ENCODE measurements at regions not wholly inside any gene's neighbourhood (a gene's known extent, or its start where the extent isn't known, plus 50 kb on each side); places are given as distances from the start of the nearest gene placed in this dataset.

DNA sequence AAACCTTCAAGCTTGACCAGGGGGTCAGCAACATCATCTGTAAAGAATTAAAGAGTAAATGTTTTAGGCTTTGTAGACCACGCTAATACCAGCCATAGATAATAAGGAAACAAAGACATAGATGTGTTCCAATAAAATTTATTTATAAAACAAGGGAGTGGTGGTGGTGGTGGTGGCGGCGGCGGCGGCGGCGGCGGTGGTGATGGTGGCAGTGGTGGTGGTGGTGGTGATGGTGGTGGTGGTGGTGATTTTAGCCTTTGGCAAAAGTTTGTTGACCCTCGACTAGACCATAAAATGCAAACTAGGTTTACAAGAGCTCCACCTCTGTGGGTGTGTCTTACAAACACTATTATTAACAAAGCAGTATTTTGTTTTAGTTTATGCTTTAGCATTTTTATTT is 222.3 kb upstream of the SPOCK3 start:
- intact Hi-C loops (cut with DNase I; ENCODE audit: low total_unique reads) (no loop called here), in situ Hi-C loops (cut with MboI; ENCODE audit: low pct_ligation_motif_present in 1 of 4, low pct_unique_long_range_greater_than_20kb in 1 of 4, low sequenced_read_pairs in 3 of 4) (no loop called here)
- no peak overlapping the region for H3K4me3 ChIP-seq
- no peaks in the 10 kb centered on the region for H3K4me1 ChIP-seq
- H3K27ac ChIP-seq, result no peak overlapping the region
- H3K27me3 ChIP-seq, result no peaks in the 10 kb centered on the region
- DNase-seq, result no peak
- H3K9me3 ChIP-seq, result no peaks in the 10 kb centered on the region
- WGBS, 2 donors (ENCODE audit: low coverage in 1 of 2), result 65 to 80% methylated on average over 5 to 9 of the region's 9 CpGs
- H3K36me3 ChIP-seq, result no peaks in the 10 kb centered on the region
- no peak for TF ChIP-seq EP300 (IDR thresholded peaks at IDR 0.05; ENCODE audit: low read depth)
- TF ChIP-seq, protein P1, sequence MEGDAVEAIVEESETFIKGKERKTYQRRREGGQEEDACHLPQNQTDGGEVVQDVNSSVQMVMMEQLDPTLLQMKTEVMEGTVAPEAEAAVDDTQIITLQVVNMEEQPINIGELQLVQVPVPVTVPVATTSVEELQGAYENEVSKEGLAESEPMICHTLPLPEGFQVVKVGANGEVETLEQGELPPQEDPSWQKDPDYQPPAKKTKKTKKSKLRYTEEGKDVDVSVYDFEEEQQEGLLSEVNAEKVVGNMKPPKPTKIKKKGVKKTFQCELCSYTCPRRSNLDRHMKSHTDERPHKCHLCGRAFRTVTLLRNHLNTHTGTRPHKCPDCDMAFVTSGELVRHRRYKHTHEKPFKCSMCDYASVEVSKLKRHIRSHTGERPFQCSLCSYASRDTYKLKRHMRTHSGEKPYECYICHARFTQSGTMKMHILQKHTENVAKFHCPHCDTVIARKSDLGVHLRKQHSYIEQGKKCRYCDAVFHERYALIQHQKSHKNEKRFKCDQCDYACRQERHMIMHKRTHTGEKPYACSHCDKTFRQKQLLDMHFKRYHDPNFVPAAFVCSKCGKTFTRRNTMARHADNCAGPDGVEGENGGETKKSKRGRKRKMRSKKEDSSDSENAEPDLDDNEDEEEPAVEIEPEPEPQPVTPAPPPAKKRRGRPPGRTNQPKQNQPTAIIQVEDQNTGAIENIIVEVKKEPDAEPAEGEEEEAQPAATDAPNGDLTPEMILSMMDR (IDR thresholded peaks at IDR 0.05), result no peak
- no peak for TF ChIP-seq POLR2A (IDR thresholded peaks at IDR 0.05)
- no peak for TF ChIP-seq POLR2AphosphoS5 (IDR thresholded peaks at IDR 0.05)

DNA sequence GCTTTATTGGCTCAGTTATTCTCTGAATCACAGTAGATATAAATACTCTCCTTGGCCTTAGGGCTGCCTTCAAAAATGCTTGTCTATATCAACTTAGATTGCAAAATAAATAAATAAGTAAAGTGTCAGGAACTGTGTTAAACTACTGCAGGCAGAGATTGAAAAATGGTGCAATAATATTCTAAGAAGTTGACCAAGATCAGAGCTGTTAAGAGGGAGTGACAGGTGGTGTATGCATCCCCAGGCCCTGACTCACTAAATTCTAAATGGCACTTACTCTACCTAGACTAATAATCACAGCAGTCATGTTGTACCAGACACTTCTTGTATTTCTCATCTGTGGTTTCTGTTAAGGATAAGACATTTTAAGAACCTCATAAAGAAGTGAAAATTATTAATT is 235.1 kb upstream of the SPOCK3 start:
- intact Hi-C loops (cut with DNase I; ENCODE audit: low total_unique reads) (no loop called here), in situ Hi-C loops (cut with MboI; ENCODE audit: low pct_ligation_motif_present in 1 of 4, low pct_unique_long_range_greater_than_20kb in 1 of 4, low sequenced_read_pairs in 3 of 4) (no loop called here)
- no peak overlapping the region for H3K27ac ChIP-seq
- no peaks in the 10 kb centered on the region for H3K9me3 ChIP-seq
- TF ChIP-seq, protein P1 (IDR thresholded peaks at IDR 0.05), result no peak
- no peak for TF ChIP-seq EP300 (IDR thresholded peaks at IDR 0.05; ENCODE audit: low read depth)
- TF ChIP-seq POLR2AphosphoS5 (IDR thresholded peaks at IDR 0.05), result no peak
- TF ChIP-seq POLR2A (IDR thresholded peaks at IDR 0.05), result no peak
- no peaks in the 10 kb centered on the region for H3K36me3 ChIP-seq
- H3K27me3 ChIP-seq, result no peaks in the 10 kb centered on the region
- H3K4me3 ChIP-seq, result no peak overlapping the region
- DNase-seq, result no peak
- H3K4me1 ChIP-seq, result no peaks in the 10 kb centered on the region

DNA sequence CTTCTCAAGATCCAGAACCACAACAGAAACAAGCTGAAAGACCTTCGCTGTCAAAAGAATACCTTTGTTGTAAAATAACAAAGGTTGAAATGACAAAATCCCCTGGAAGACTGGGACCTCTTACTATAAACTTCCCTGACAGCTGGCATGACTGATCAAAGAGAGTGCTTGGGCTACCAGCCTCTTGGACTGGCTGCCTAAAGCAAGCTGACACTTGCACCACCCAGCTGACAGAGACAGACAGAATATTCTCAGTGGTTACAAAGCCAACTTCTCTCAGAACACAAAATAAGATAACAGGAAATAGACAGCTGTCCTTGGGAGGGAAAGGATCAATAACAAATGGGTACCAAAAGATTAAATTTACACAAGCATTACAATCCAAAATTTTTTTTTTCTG is 241.7 kb upstream of the SPOCK3 start:
- no peak for DNase-seq
- no peaks in the 10 kb centered on the region for H3K36me3 ChIP-seq
- no peak overlapping the region for H3K4me3 ChIP-seq
- H3K27me3 ChIP-seq, result no peaks in the 10 kb centered on the region
- intact Hi-C loops (cut with DNase I; ENCODE audit: low total_unique reads) (no loop called here), in situ Hi-C loops (cut with MboI; ENCODE audit: low pct_ligation_motif_present in 1 of 4, low pct_unique_long_range_greater_than_20kb in 1 of 4, low sequenced_read_pairs in 3 of 4) (no loop called here)
- H3K9me3 ChIP-seq, result no peaks in the 10 kb centered on the region
- TF ChIP-seq EP300 (IDR thresholded peaks at IDR 0.05; ENCODE audit: low read depth), result no peak
- TF ChIP-seq, protein P1 (IDR thresholded peaks at IDR 0.05), result no peak
- no peak for TF ChIP-seq POLR2A (IDR thresholded peaks at IDR 0.05)
- no peak for TF ChIP-seq POLR2AphosphoS5 (IDR thresholded peaks at IDR 0.05)
- no peaks in the 10 kb centered on the region for H3K4me1 ChIP-seq
- no peak overlapping the region for H3K27ac ChIP-seq
- WGBS, 2 donors (ENCODE audit: low coverage in 1 of 2), result 74 to 100% methylated on average over 1 of the region's 1 CpG

DNA sequence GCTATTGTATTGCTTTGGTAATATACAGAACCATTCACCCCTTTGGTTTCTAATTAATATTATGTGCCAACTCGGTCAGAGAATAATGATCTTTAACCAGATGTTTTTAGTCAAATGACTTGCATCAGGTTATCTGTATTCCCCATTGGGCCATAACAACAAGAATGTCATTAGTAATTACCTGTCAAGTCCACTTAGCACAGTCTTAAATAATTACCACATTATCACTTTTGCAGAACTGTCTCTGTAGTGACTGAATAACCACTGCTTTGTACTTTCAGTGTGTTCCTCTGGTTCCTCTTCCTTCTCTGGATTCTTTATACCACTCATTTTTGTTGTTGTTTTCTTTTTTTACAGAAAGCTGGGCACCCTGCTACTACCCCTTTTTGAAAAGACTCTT is 257.7 kb upstream of the SPOCK3 start:
- intact Hi-C loops (cut with DNase I; ENCODE audit: low total_unique reads), result no loop called here
- no peak overlapping the region for H3K4me3 ChIP-seq
- no peaks in the 10 kb centered on the region for H3K36me3 ChIP-seq
- H3K4me1 ChIP-seq, result no peaks in the 10 kb centered on the region
- WGBS, 2 donors (ENCODE audit: low coverage in 1 of 2), result 33 to 35% methylated on average over 1 of the region's 1 CpG
- in situ Hi-C loops (cut with MboI; ENCODE audit: low pct_ligation_motif_present in 1 of 4, low pct_unique_long_range_greater_than_20kb in 1 of 4, low sequenced_read_pairs in 3 of 4), result no loop called here
- no peak for DNase-seq
- TF ChIP-seq POLR2AphosphoS5 (IDR thresholded peaks at IDR 0.05), result no peak
- TF ChIP-seq EP300 (IDR thresholded peaks at IDR 0.05; ENCODE audit: low read depth), result no peak
- no peak for TF ChIP-seq POLR2A (IDR thresholded peaks at IDR 0.05)
- TF ChIP-seq, protein P1 (IDR thresholded peaks at IDR 0.05), result no peak
- H3K27me3 ChIP-seq, result no peaks in the 10 kb centered on the region
- H3K9me3 ChIP-seq, result no peaks in the 10 kb centered on the region
- H3K27ac ChIP-seq, result no peak overlapping the region

Measured in transverse colon (tissue), 4 donors.